A673 (cell line): ENCODE measurements at regions not wholly inside any gene's neighbourhood (a gene's known extent, or its start where the extent isn't known, plus 50 kb on each side); places are given as distances from the start of the nearest gene placed in this dataset.

Experiments used
- BruUV-seq: library from RNA; stranded (reverse); fragments of 400-500 nt; replicated peaks from 2 replicates; lab custom pipeline; 2021; lab: Mats Ljungman, UMichigan
- CTCF ChIA-PET: fragments of 300-600 bp; sonication (Branson Sonifier 250); formaldehyde crosslinking; loops from one replicate; lab custom pipeline; 2022; ENCODE audit warnings: antibody characterized with exemption; lab: Charles Lee
- POLR2A ChIA-PET: fragments of 300-600 bp; sonication (Branson Sonifier 250); formaldehyde crosslinking; loops from one replicate; lab custom pipeline; 2022; ENCODE audit warnings: antibody characterized with exemption; ENCODE audit not compliant: low non-redundant PET; lab: Charles Lee
- DNase-seq: peaks from one replicate; pipeline ENCODE4 v3.0.0-alpha.2; 2015; ENCODE audit warnings: low spot score
- H3K27ac ChIP-seq: fragments of 200-600 bp; sonication (generic); 2 replicates; pipeline ENCODE4 v1.5.1; 2016; ENCODE audit warnings: mixed run types, low read depth, mild to moderate bottlenecking, mixed read lengths, antibody characterized with exemption, low read length; ENCODE audit not compliant: poor library complexity, severe bottlenecking
- H3K27me3 ChIP-seq: fragments of 200-600 bp; sonication (generic); replicated peaks from 2 replicates; pipeline ENCODE4 v1.6.1; 2017; ENCODE audit warnings: mixed run types, low read depth, mild to moderate bottlenecking, mixed read lengths, antibody characterized with exemption, low read length; ENCODE audit not compliant: insufficient read depth, poor library complexity
- H3K36me3 ChIP-seq: fragments of 200-600 bp; sonication (generic); 2 replicates; pipeline ENCODE4 v1.6.1; 2016; ENCODE audit warnings: mixed run types, mild to moderate bottlenecking, mixed read lengths, antibody characterized with exemption, low read length; ENCODE audit not compliant: insufficient read depth, poor library complexity, severe bottlenecking
- H3K4me1 ChIP-seq: fragments of 200-600 bp; sonication (generic); 2 replicates; pipeline ENCODE4 v1.6.1; 2017; ENCODE audit warnings: mixed run types, mild to moderate bottlenecking, mixed read lengths, antibody characterized with exemption, low read length; ENCODE audit not compliant: insufficient read depth, poor library complexity, severe bottlenecking
- H3K4me3 ChIP-seq: fragments of 200-600 bp; sonication (generic); 2 replicates; pipeline ENCODE4 v1.5.1; 2016; ENCODE audit warnings: low read depth, mixed run types, mild to moderate bottlenecking, mixed read lengths, low read length; ENCODE audit not compliant: poor library complexity, severe bottlenecking
- H3K9me3 ChIP-seq: fragments of 200-600 bp; sonication (generic); 2 replicates; pipeline ENCODE4 v1.6.1; 2016; ENCODE audit warnings: mixed run types, low read depth, mild to moderate bottlenecking, mixed read lengths, antibody characterized with exemption, low read length; ENCODE audit not compliant: poor library complexity, severe bottlenecking
- EZH2 ChIP-seq: fragments of 200-600 bp; sonication (generic); IDR thresholded peaks from 2 replicates; pipeline ENCODE4 v1.6.1; 2017; ENCODE audit warnings: borderline replicate concordance, low read depth, mild to moderate bottlenecking, mixed read lengths, antibody characterized with exemption, low read length; ENCODE audit not compliant: poor library complexity, severe bottlenecking
- intact Hi-C: fragments of 100-400 bp; cut with micrococcal nuclease; formaldehyde crosslinking; loops from one replicate; pipeline ENCODE4 v1.10.0; 2022; ENCODE audit not compliant: unreplicated experiment
- TF ChIP-seq, protein P1 (sequence below): fragments of 300-800, 200-600 bp; sonication (generic); conservative IDR thresholded peaks from 2 replicates; pipeline ENCODE4 v1.5.1; 2017; ENCODE audit warnings: low read depth, mild to moderate bottlenecking, antibody characterized with exemption, low read length, moderate library complexity, mixed read lengths

DNA sequence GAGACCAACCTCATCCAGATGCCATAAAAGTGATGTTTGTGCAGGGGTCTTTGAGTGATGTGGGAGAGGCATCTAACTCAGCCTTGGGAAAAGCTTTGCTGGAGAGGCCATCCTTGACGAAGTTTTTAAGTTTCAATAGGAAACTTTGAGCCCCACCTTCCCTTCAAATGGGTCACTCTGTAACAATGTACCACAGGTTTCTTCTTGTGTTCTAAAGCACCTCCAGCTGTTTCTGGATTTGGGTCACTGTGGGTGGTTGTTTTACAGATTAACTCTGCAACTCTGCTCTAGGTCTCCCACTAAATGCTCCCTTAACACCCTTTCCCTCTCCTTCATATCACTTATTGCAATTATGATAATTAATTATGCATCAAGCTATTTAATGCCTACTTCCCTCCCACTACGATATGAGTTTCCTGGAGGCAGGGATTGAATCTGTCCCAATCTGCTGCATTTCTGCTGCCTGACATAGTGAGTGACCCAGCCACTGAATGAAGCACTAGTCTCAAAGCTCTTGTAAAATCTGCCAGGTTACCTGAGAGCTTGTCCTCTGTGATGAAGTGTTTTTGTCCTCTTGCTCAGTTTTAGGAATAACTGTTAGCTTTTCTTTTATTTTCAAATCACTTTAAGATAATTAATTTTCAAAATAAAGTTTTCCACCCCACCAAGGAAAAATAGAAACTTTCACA lies 60.5 kb upstream of the PUM3 start:
- no peaks in the 10 kb centered on the region for H3K4me1 ChIP-seq
- ChIA-PET POLR2A (no interaction called here), CTCF (no interaction called here)
- no TSS peak for BruUV-seq
- no peak overlapping the region for H3K27ac ChIP-seq
- intact Hi-C loops, result no loop called here
- H3K36me3 ChIP-seq, result no peaks in the 10 kb centered on the region
- H3K4me3 ChIP-seq, result no peak overlapping the region
- DNase-seq, result no peak
- H3K9me3 ChIP-seq, result no peaks in the 10 kb centered on the region
- no peak for TF ChIP-seq EZH2
- TF ChIP-seq, protein P1, sequence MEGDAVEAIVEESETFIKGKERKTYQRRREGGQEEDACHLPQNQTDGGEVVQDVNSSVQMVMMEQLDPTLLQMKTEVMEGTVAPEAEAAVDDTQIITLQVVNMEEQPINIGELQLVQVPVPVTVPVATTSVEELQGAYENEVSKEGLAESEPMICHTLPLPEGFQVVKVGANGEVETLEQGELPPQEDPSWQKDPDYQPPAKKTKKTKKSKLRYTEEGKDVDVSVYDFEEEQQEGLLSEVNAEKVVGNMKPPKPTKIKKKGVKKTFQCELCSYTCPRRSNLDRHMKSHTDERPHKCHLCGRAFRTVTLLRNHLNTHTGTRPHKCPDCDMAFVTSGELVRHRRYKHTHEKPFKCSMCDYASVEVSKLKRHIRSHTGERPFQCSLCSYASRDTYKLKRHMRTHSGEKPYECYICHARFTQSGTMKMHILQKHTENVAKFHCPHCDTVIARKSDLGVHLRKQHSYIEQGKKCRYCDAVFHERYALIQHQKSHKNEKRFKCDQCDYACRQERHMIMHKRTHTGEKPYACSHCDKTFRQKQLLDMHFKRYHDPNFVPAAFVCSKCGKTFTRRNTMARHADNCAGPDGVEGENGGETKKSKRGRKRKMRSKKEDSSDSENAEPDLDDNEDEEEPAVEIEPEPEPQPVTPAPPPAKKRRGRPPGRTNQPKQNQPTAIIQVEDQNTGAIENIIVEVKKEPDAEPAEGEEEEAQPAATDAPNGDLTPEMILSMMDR, result no peak
- peaks cover 4% of the 10 kb centered on the region for H3K27me3 ChIP-seq
